GM23338 (cell line): ENCODE measurements at regions not wholly inside any gene's neighbourhood (a gene's known extent, or its start where the extent isn't known, plus 50 kb on each side); places are given as distances from the start of the nearest gene placed in this dataset.

ENCODE experiments used
- ATAC-seq: fragments of 200-7000 bp; cut with Tn5 transposase; 3 replicates; pipeline ENCODE4 v1.9.1; 2020
- DNase-seq: peaks from one replicate; pipeline ENCODE4 v3.0.0-alpha.2; 2015; ENCODE audit warnings: low spot score
- H2AFZ ChIP-seq: fragments of 200-600 bp; sonication (generic); 2 replicates; pipeline ENCODE4 v1.8.0; 2016; ENCODE audit warnings: antibody characterized with exemption, mild to moderate bottlenecking, moderate library complexity
- H3F3A ChIP-seq: fragments of 200-600 bp; sonication (generic); replicated peaks from 2 replicates; pipeline ENCODE4 v1.8.0; 2017; ENCODE audit warnings: antibody characterized with exemption, mixed run types, low read depth
- H3K27ac ChIP-seq: fragments of 200-600 bp; sonication (generic); 2 replicates; pipeline ENCODE4 v1.6.1; 2016; ENCODE audit warnings: low read depth
- H3K27me3 ChIP-seq: fragments of 200-600 bp; sonication (generic); 2 replicates; pipeline ENCODE4 v1.8.0; 2016; ENCODE audit warnings: mild to moderate bottlenecking, mixed run types, moderate library complexity; ENCODE audit not compliant: insufficient read depth
- H3K36me3 ChIP-seq: fragments of 200-600 bp; sonication (generic); 2 replicates; pipeline ENCODE4 v1.8.0; 2016; ENCODE audit warnings: mild to moderate bottlenecking; ENCODE audit not compliant: insufficient read depth
- H3K4me1 ChIP-seq: fragments of 200-600 bp; sonication (generic); 2 replicates; pipeline ENCODE4 v1.8.0; 2016; ENCODE audit warnings: mild to moderate bottlenecking, moderate library complexity; ENCODE audit not compliant: insufficient read depth
- H3K4me2 ChIP-seq: fragments of 200-600 bp; sonication (generic); 2 replicates; pipeline ENCODE4 v1.7.1; 2017; ENCODE audit warnings: mixed run types
- H3K4me3 ChIP-seq: fragments of 200-600 bp; sonication (generic); 2 replicates; pipeline ENCODE4 v1.6.1; 2016; ENCODE audit warnings: mixed run types
- H3K79me2 ChIP-seq: fragments of 200-600 bp; sonication (generic); replicated peaks from 2 replicates; pipeline ENCODE4 v1.8.0; 2017; ENCODE audit warnings: mild to moderate bottlenecking; ENCODE audit not compliant: insufficient read depth
- H3K9me2 ChIP-seq: fragments of 200-600 bp; sonication (generic); 2 replicates; pipeline ENCODE4 v1.8.0; 2017; ENCODE audit not compliant: insufficient read depth
- H4K20me1 ChIP-seq: fragments of 200-600 bp; sonication (generic); replicated peaks from 2 replicates; pipeline ENCODE4 v1.8.0; 2017; ENCODE audit warnings: mild to moderate bottlenecking; ENCODE audit not compliant: insufficient read depth
- H3K27ac Mint-ChIP-seq: 2 replicates; pipeline ENCODE4 v1.8.0; 2020; ENCODE audit warnings: inconsistent platforms, mild to moderate bottlenecking, moderate library complexity, mixed read lengths
- H3K27me3 Mint-ChIP-seq: 3 replicates; pipeline ENCODE4 v1.8.0; 2022; ENCODE audit warnings: low read depth, mild to moderate bottlenecking, moderate library complexity, mixed read lengths, inconsistent platforms; ENCODE audit not compliant: insufficient read depth, poor library complexity
- H3K36me3 Mint-ChIP-seq: 3 replicates; pipeline ENCODE4 v1.8.0; 2021; ENCODE audit warnings: low read depth, mild to moderate bottlenecking, inconsistent platforms, moderate library complexity, mixed read lengths
- H3K4me1 Mint-ChIP-seq: 3 replicates; pipeline ENCODE4 v1.8.0; 2020; ENCODE audit warnings: mild to moderate bottlenecking, inconsistent platforms, mixed read lengths
- H3K4me3 Mint-ChIP-seq: 3 replicates; pipeline ENCODE4 v1.8.0; 2021; ENCODE audit warnings: moderate library complexity, mild to moderate bottlenecking, inconsistent platforms, mixed read lengths
- H3K9me3 Mint-ChIP-seq: 3 replicates; pipeline ENCODE4 v1.8.0; 2020; ENCODE audit warnings: moderate library complexity, mild to moderate bottlenecking, inconsistent platforms, mixed read lengths
- CREB1 ChIP-seq: fragments of 250-450 bp; sonication (Bioruptor Pico); IDR thresholded peaks from 2 replicates; pipeline ENCODE4 v1.5.0; 2020; ENCODE audit warnings: low read depth, mild to moderate bottlenecking, moderate library complexity
- CTCF ChIP-seq, 2 experiments: fragments of 200-600 bp in 1 of 2; sonication (generic) in 1 of 2; conservative IDR thresholded peaks; 2 replicates each; pipeline versions ENCODE4 v1.5.1 to v1.6.1; 2016 to 2017; ENCODE audit warnings: antibody characterized with exemption in 2 of 2, low read depth in 2 of 2, mild to moderate bottlenecking in 2 of 2, moderate library complexity in 1 of 2
- EZH2 ChIP-seq: fragments of 200-600 bp; sonication (generic); IDR thresholded peaks from one replicate; pipeline ENCODE4 v1.8.0; 2017; ENCODE audit warnings: antibody characterized with exemption, mild to moderate bottlenecking, low read depth; ENCODE audit not compliant: unreplicated experiment
- EZH2phosphoT487 ChIP-seq: fragments of 200-600 bp; sonication (generic); IDR thresholded peaks from one replicate; pipeline ENCODE4 v1.8.1; 2018; ENCODE audit warnings: antibody characterized with exemption; ENCODE audit not compliant: unreplicated experiment
- JUNB ChIP-seq: IDR thresholded peaks from one replicate; pipeline ENCODE4 v1.6.1; 2016; ENCODE audit warnings: antibody characterized with exemption; ENCODE audit not compliant: unreplicated experiment
- NANOG ChIP-seq: IDR thresholded peaks from 2 replicates; pipeline ENCODE4 v1.6.1; 2016; ENCODE audit warnings: antibody characterized with exemption, borderline replicate concordance
- POLR2AphosphoS5 ChIP-seq: IDR thresholded peaks from 2 replicates; pipeline ENCODE4 v1.6.1; 2016; ENCODE audit warnings: antibody characterized with exemption, low read depth
- REST ChIP-seq: IDR thresholded peaks from one replicate; pipeline ENCODE4 v1.6.1; 2018; ENCODE audit warnings: antibody characterized with exemption; ENCODE audit not compliant: unreplicated experiment
- STAT1 ChIP-seq: IDR thresholded peaks from one replicate; pipeline ENCODE4 v1.6.1; 2016; ENCODE audit warnings: antibody characterized with exemption; ENCODE audit not compliant: unreplicated experiment
- ZNF114 ChIP-seq: fragments of 250-450 bp; sonication (Bioruptor Pico); IDR thresholded peaks from 2 replicates; pipeline ENCODE4 v1.5.0; 2020; ENCODE audit warnings: mild to moderate bottlenecking, moderate library complexity
- ZNF331 ChIP-seq: fragments of 250-450 bp; sonication (Bioruptor Pico); IDR thresholded peaks from 2 replicates; pipeline ENCODE4 v1.5.0; 2020; ENCODE audit warnings: low read depth, mild to moderate bottlenecking, moderate library complexity

DNA sequence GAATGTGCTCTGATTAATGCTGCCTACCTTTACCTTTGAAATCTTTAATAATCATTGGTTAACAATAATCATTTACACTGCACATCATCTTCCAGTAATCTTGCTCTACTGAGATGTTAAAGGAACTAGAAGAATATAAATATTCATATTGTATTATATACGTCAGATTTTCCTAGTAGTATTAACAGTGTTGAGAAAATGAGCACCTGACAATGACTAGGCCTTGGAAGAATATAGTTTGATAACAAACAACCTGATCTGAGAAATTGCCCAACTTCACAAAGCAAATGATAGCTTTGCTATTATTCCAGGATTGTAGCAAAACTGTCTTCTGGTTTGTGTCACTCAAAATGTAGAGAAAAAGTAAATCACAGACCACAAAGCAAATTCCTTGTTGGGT, 467.1 kb downstream of the NOVA1 start:
- Mint-ChIP-seq H3K36me3 (no peaks in the 10 kb centered on the region), H3K4me3 (no peak overlapping the region), H3K9me3 (no peaks in the 10 kb centered on the region), H3K4me1 (peaks cover 29% of the 10 kb centered on the region), H3K27ac (no peak overlapping the region), H3K27me3 (peaks cover 5% of the 10 kb centered on the region)
- peaks cover 17% of the 10 kb centered on the region for H3K4me1 ChIP-seq
- H3K27me3 ChIP-seq: no peaks in the 10 kb centered on the region
- H3K36me3 ChIP-seq: no peaks in the 10 kb centered on the region
- H3F3A ChIP-seq: no peaks in the 10 kb centered on the region
- DNase-seq: no peak
- no peaks in the 10 kb centered on the region for H3K9me2 ChIP-seq
- no peak overlapping the region for H3K4me2 ChIP-seq
- no peak overlapping the region; the same call in 1 of the 2 replicates for H2AFZ ChIP-seq
- TF ChIP-seq JUNB (no peak), NANOG (no peak)
- no peak overlapping the region for H3K27ac ChIP-seq
- H4K20me1 ChIP-seq: no peaks in the 10 kb centered on the region
- no peak overlapping the region for H3K4me3 ChIP-seq
- ATAC-seq: no peak
- H3K79me2 ChIP-seq: no peaks in the 10 kb centered on the region

GRCh38 chr14:26128931-26129671, 468.7 kb downstream of the NOVA1 start:
- peak overlapping the region; percentile 77; the same call in 1 of the 2 replicates for H2AFZ ChIP-seq
- H3K27ac ChIP-seq: no peak overlapping the region
- H3K9me2 ChIP-seq: no peaks in the 10 kb centered on the region
- peaks cover 5% of the 10 kb centered on the region for H3K27me3 Mint-ChIP-seq
- H3K79me2 ChIP-seq: no peaks in the 10 kb centered on the region
- H3K36me3 ChIP-seq: no peaks in the 10 kb centered on the region
- H3K27ac Mint-ChIP-seq: peak overlapping the region; percentile 68; the same call in 1 of the 2 replicates
- no peaks in the 10 kb centered on the region for H3F3A ChIP-seq
- H3K4me3 Mint-ChIP-seq: no peak overlapping the region
- no peak for ATAC-seq
- H4K20me1 ChIP-seq: no peaks in the 10 kb centered on the region
- no peak for DNase-seq
- H3K4me1 ChIP-seq: peaks cover 17% of the 10 kb centered on the region
- H3K27me3 ChIP-seq: no peaks in the 10 kb centered on the region
- H3K4me2 ChIP-seq: peak overlapping the region; percentile 50
- H3K4me3 ChIP-seq: no peak overlapping the region
- no peaks in the 10 kb centered on the region for H3K36me3 Mint-ChIP-seq
- H3K9me3 Mint-ChIP-seq: no peaks in the 10 kb centered on the region
- peaks cover 29% of the 10 kb centered on the region for H3K4me1 Mint-ChIP-seq
- TF ChIP-seq CREB1 (CRISPR knock-in tag): no peak
- TF ChIP-seq JUNB: no peak
- TF ChIP-seq POLR2AphosphoS5: no peak
- TF ChIP-seq REST: no peak
- TF ChIP-seq EZH2phosphoT487: no peak
- TF ChIP-seq EZH2: no peak
- no peak for TF ChIP-seq NANOG
- no peak for TF ChIP-seq ZNF114 (CRISPR knock-in tag)
- no peak for TF ChIP-seq CTCF (conservative IDR thresholded peaks at IDR 0.05; ENCODE audit: low read depth in 2 of 2)
- no peak for TF ChIP-seq ZNF331 (CRISPR knock-in tag)
- no peak for TF ChIP-seq STAT1
